GM19238 (cell line): ENCODE measurements at regions not wholly inside any gene's neighbourhood (a gene's known extent, or its start where the extent isn't known, plus 50 kb on each side); places are given as distances from the start of the nearest gene placed in this dataset.

Experiments used
- DNase-seq: peaks from one replicate; pipeline ENCODE4 v3.0.0; 2011; ENCODE audit warnings: low spot score; ENCODE audit not compliant: insufficient read length

DNA sequence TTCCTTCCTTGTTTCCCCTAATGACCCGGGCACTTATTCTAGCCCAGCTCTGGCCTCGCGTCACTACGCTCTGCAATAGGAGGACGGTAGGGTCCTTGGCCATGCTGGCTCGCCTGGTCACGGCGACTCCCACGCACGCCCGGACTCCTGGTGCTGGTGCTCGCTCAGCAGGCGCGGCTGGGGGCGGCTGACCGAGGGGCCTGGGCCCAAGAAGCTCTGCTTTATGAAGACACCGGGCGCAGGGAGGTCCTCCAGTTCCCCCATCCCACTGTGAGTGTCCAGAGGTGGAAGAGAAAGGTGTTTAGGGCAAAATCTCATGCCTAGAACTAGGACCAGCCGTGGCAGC lies 54.2 kb upstream of the ZNF32 start:
- no peak for DNase-seq

DNA sequence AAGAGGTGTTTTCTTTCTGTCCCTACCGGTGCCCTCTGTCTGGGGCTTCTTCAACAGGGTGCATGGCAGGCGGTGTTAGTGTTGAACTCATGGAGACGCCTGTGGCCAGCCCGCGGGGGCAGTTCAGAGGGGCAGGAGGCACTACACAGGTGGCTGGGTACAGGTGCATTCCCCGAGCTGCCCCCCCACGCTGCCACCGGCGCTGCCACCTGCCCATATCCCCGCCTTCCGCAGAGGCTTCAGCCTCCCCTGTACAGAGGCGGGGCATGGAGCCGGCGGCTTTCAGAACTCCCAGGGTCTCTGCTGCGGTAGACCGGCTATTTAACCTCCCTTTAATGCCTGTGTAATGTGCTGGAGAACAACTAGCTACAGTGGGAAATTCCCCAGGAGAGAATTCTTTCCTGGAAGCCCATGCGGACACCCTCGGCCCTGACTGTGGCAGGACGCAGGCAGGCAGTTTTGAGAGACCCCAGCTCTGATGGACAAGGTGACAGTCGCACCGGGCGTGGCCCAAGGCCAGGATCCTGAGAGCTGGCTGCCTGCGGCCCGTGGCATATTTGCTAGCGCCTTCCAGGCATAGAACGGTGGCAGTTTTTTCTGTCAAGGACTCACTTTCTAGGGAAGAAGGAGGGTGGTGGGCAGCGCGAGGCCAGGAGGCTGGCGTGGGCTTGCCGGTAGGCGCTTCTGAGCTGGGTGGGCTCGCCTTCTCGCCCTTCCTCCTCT lies 53.7 kb upstream of the ZNF32 start:
- no peak for DNase-seq

DNA sequence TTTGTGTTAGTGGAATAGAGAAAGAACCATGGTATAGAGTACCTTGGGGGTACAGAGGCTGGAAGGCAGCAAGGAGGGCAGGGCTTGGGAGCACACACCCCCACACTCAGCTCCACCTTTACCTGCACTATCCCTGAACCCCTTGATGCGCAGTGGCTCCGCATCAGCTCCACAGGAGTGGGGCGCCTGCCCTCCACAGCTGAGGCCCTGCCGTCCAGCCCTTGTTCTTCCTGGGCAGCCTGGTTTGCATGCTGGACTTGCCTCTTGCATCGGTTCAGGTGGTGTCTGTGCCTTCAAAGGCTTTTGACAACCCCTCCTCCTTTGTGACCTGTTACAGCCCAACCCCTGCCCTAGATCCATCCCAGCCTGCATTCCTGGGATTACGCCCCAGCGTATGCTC lies 52.6 kb upstream of the ZNF32 start:
- no peak for DNase-seq

DNA sequence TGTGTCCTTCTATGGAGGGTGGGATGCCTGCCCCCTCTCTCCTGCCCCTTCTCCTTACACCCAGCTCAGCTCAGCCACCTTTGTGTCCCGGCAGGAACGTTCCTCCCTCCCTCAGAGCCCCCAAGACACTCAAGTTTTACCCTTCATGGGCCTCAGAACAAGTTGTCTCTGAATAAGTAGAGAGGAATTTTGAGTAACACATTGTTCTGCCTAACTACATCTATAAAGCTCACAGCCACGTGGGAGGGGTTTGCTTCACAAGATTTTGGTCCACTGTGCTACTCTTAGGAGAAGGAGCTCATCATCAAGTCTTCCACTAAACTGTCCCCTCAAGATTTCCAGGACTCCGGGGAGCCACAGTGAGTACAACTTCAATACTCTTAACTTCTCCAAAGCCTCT lies 51.6 kb upstream of the ZNF32 start:
- DNase-seq: no peak

DNA sequence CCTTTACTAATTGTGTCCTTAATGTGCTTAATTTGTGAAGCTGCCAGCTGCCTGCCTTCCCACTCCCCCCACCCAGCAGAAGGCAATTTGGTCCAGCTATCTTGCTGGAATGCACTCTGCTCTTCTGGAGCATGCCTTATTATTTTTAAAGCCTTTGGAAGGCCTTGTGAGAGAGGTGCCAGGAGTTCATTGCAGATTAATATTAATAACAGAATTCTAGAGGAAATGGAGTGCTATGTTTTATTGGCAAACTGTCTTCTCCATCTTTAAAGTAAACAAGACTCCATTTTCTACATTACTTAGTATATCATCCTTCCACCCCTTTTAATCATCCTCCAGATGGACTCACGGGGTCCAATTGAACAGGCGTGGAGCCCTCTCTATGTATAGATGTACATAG lies 50.8 kb upstream of the ZNF32 start:
- no peak for DNase-seq
